ENCODE measurements at regions not wholly inside any gene's neighbourhood (a gene's known extent, or its start where the extent isn't known, plus 50 kb on each side); places are given as distances from the start of the nearest gene placed in this dataset.
"Not testable (repeated sequence)": the region's sequence is repeated elsewhere in the genome, so short reads cannot be mapped to it uniquely, and the experiment has no call there.

GRCh38 chr1:120232834-120233660, 56.7 kb upstream of the SEC22B start:
- H3K27me3 ChIP-seq (ENCODE audit: control insufficient read depth, insufficient read depth, low read length); DNase-seq (ENCODE audit: low read depth); H3K4me3 ChIP-seq (ENCODE audit: low read depth, low read length); H3K36me3 ChIP-seq (ENCODE audit: control insufficient read depth, insufficient read depth, low read length): not testable (repeated sequence)

DNA sequence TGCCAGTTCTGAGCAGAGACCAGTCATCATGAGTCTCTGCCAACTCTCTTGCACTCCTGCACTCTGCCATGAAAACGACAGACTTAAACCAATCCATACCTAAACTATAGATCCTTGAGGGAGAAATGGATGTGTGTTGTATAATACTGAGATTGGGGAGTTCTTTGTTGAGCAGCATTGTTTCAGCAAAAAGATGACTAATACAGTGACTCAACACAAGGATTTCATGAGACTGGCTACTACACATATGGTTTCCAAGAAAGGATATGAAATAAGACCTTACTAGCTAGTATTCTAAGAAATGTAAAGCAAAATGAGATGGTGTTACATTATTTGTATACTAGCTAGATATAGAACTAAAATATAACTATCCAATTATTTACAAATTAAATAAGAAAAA, 53.5 kb upstream of the SEC22B start:
- DNase-seq (ENCODE audit: low read depth); H3K4me3 ChIP-seq (ENCODE audit: low read depth, low read length); H3K27me3 ChIP-seq (ENCODE audit: control insufficient read depth, insufficient read depth, low read length); H3K36me3 ChIP-seq (ENCODE audit: control insufficient read depth, insufficient read depth, low read length): not testable (repeated sequence)

Measured in kidney epithelial cell (primary cell).